T1000 (cell line): ENCODE measurements at regions not wholly inside any gene's neighbourhood (a gene's known extent, or its start where the extent isn't known, plus 50 kb on each side); places are given as distances from the start of the nearest gene placed in this dataset.
A peak's percentile ranks its signal among the peaks of the same experiment; 100 is the strongest.

Experiments used
- DNase-seq: peaks from one replicate; lab custom pipeline; 2025; ENCODE audit warnings: mixed read lengths; lab: John Stamatoyannopoulos, UW

DNA sequence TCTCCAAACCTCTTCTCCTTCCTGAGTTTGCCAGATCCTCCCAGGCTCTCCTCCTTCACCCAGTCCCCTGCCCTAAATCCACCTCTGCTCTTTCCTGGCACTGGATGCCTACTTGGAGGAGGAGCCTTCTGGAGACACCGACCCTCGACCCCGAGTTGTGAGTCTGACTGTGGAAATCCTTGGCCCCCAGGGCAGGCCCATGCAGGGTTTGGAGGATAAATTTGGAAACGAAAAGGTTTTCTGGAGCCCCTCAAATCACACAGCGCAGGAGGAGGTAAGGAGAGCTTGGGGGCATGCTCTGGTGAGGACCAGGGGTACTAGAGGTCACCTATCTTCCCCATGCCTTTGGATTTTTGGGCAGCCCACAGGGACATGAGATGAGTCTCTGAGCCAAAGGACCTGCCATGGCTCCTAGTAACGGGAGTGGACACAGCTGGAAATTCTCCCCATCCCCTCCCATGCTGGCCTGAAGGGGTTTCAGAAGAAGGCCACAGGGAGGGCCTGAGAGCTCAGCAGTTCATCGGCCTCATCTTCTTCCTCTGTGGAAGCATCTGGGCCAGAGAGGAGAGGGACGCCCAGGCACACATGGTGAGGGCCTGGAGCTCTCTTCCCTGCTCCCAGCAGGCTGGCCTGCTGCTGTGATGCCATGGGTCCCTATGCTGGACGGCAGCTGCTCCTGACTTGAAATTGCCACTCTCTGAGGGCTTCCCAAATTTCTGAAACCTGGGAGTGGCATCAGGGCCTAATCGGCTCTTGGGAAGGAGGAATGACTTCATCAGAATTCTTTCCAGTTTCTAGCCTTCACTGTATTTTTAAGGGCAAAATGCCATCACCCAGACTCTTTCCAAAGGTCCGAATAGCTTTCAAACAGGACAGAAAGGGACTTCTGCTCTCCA, 68.6 kb upstream of the ITGA11 start:
- DNase-seq, result no peak

DNA sequence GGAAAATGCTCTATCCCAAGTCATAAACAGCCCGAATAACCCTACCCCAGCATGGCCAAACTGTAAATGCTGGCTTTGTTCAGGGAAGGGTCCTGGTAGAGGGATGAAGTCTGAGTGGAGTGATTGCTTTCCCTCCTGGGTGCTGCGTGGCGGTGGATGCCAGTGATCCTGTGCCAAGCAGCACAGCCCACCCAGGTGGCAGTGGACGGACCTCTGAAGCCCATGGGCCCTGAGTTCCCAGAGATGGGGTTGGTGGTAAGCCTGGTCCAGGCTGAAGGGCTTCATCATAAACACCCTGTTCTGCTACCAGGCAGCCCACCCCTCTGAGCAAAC, 69.3 kb upstream of the ITGA11 start:
- no peak for DNase-seq

DNA sequence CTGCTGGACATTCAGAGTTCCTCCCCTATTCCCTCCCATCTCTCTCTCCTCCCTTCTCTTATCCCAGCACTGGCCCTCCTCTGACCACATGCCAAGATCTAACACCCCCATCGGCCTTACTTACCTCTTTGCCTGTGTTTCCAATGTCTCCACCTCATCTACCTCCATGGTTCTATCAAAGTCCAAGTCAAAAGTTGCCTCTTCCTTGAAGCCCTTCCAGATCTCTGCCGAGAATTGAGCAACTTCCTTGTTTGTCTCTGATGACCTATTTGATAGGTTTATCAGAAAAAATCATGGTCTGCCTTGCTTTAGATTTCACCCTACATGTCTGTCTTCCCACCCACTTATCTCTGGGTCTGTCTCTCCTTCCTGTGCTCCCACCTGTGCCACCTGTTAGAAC, 69.7 kb upstream of the ITGA11 start:
- no peak for DNase-seq

DNA sequence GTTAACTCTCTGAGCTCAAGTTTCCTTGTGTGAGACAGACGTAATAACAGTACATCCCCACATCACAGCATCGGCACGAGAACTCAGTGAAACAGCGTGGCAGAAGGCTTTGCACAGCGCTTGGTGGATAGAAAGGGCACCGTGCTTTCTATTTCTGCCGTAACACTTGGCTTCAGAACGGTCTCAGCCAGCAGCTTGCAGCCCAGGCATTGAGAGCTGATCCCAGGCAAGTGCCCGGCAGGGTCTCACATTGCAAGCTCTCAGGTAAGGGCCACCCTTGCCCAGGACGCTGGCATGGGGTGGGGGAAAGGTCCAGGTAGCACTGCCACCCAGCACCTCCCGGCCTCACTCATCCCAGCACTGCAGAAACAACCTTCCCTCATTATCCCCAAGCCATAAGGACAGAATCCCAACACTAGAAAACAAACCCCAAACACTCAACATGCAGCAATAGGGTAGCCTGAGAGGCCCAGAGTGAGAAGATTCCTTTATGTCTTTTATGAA, 70.5 kb upstream of the ITGA11 start:
- no peak for DNase-seq

DNA sequence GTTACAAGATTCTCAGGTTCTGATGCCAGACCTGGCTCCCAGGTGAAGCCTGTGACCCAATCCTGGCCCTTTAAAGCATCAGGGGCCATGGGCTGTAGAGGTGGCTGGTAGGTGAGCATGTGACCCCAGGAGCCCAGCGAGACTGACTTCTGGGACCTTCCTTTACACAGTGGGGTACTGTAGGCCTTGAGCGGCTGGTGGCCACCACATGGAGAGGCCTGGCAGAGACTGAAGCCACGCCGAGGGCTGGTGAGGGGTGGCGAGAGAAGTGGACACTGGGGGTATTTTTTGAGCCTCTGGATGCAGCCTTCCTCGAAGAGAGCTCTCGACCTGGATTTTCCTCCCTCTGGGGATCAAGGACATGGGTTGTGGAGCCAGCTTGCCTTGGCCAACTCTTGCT, 71.2 kb upstream of the ITGA11 start:
- DNase-seq, result no peak

DNA sequence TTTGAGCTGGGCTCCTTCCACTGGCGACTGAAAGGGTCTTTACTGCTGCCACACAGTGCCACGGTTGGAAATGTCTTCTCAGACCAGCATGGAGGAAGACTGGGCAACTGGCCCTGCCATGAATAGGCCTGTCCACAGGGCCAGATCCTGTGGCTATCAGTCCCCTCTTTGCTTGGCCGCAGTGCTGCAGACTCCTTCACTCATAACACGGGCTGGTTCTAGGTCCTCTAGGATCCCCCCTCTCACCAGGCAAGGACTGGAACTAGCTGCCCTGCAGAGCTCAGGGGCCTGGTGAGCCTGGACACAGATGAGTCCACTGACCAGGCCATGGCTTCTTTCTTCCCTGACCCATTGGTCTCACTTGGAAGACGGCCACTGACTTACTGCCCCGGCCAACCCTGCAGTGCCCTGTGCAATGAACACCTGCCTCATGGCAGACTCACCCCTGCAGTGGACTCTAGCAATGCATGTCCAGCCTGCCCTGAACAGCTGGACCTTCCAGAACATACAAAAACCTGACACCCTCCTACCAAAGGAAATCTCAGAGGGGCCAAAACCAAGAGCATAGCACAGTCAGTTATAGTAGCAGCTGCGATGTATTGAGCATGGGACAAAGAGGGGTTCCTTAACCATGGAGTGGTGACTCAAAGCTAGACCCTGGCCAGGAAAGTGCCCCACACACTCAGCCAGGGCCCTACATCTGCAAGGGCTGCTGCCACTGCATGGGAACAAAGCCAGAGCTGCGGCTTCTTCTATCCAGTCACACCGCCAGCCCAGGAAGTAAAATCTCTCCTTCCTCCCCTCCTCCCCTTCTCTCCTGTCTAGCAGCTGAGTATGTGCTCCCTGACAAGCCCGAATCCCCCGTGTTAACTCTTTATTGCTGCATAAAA, 72.1 kb upstream of the ITGA11 start:
- no peak for DNase-seq

DNA sequence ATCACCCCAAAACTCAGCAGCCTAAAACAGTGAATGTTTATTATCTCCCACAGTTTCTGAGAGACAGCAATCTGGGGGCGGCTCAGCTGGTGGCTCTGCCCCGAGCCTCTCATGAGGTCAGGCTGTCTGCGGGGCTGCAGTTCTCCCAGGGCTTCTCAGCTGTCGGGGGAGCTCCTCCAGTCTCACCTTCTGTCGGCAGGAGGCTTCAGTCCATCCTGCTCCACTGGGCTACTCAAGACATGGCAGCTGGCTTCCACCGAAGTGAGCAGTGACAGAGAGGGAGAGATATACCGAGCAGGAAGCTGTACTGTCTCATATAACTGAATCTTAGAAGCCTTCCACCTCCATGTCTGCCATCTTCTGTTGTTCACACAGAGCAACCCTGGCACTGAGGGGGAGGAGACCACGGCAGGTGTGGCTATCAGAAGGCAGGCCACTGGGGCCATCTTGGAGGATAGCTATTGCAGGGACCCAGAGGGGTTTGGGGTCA, 72.8 kb upstream of the ITGA11 start:
- DNase-seq, result no peak

DNA sequence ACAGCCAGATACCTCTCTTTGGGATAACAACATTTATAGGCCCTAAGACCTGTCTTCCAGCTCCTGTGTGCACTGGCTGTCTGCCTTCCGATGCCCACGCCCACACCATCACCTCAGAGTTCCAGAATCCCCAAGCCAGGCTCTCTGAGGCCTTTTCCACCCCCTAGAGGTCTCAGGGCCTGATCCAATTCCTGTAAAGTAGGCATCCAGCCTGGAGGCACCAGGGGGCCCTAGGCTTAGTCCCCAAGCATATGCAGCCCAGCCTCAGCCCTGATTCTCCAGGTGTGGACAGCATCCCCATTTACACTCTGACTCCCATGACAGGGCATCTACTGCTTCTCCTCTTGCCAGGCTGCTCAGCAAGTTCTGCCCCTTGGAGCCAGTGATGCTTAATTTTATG, 72.7 kb upstream of the CORO2B start:
- no peak for DNase-seq

DNA sequence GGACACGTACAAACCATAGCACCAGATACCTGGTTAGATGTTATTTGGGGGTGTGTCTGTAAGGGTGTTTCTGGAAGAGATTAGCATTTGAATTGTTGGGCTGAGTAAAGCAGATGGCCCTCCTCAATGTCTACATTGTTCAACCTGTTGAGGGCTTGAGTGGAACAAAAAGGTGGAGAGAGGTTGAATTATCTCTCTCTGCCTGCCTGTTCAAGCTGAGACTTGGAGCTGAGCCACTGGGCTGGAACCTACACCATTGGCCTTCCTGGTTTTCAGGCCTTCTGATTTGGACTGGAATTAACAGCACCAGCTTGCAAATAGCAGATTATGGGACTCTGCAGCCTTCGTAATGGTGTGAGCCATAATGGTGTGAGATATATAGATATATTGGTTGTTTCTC, 71.3 kb upstream of the CORO2B start:
- no peak for DNase-seq

DNA sequence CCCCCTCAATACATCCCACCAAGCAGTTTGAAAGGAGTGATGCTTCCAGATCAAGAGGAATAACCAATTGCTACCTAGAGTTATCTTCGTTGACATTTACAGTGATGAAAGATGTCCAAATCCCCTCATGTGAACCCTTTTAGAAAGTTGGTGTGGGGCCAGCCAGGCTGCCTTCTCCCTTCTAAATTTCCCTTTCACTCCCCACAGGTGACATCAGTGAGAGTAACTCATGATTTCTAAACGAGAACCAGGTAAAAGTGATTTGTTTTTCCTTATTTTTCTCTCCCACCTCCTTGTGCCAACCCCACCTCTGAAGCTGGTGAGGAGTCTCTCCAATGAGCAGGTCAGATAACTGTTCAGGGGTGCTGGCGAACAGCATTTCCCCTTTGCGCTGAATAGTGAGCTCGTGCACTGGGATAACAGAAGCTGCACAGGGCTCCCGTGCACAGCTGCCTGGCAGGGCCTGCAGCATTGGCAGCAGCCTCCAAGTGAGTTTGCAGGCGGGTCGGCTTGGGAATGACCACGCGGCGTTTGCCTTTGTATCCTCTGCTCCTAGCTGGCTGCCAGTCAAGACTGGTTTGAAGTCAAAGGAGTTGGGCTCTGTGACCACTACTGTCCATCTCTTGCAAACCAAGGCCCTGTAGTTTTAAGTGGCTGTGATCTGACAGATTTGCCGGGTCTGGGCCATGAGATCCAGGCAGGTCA, 70.2 kb upstream of the CORO2B start:
- DNase-seq, result no peak

DNA sequence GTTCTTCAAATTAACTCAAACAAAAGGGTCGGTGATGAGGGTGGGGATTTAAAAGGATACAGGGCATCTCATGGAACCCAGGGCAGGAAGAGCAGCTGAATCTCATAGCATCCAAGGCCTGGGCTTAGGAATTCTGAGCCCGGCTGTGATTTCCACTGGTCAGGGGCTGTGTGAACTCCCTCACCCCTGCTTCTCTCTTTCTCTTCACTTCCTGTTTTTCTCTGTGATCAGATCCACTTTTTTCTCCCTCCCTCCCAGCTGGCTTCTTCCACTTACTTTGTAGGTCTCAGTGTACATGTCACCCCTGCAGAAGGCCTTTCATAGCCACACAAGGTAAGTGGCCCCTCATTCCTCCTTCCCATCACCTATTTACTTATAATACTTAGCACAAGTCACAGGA, 68.2 kb upstream of the CORO2B start:
- DNase-seq, result no peak

DNA sequence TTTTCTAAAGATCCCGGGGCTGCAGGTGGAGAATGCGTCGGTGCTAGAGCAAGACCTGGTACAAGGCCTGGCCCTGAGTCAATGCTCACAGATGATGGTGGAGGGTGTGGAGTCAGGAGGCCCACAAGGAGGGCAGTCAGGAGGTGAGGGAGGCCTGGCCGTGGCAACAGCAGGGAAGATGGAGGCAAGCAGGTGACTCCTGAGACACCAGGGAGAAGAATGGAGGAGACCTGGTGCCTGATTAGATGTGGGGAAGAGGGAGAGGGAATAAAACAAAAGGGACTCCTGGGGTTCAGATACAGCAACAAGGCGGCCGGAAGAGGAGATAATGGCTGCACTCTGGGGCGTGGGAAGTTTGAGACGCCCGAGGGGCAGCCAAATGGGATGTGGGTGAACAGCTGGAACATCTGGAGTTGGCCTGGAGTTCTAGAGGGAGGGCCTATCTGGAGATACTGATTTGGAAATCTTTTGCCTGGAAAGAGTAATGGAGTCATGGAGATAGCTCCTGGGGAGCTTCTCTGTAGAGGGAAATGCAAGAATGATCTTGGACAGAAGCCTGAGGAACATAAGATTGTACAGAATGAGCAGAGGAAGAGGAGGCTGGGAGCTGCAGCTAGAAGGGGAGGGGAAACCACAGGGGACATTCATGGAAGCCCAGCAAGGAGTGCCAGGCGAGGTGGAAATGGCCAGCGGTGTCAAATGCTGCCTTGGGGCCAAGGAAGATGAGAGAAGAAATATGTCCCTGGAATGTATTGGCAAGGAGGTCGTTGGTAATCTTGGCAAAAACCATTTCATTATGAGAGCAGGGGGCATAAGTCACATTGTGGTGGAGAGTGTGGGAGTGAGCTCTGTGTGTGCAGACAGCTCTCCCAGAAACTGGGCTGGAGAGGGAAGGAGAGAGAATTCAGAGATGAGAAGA, 67.5 kb upstream of the CORO2B start:
- peak; percentile 9 for DNase-seq

DNA sequence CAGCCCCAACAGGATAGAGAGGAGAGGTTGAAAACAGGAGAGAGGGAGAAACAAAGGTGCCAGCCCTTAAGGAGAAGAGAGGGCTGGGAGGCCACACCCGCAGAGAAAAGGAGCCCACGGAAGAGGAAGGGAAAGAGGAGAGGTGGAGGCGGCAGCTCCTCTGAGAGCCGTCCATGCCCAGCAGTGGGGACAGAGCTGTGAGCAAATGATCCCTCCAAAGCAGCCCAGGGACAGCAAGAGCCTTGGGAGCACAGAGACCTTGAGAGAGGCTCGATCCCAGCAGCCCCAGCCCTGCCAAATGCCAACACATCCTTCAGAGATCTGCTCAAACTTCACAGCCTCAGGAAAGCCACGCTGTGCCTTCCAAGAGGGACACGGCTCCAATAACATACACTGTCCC, 66.7 kb upstream of the CORO2B start:
- no peak for DNase-seq

DNA sequence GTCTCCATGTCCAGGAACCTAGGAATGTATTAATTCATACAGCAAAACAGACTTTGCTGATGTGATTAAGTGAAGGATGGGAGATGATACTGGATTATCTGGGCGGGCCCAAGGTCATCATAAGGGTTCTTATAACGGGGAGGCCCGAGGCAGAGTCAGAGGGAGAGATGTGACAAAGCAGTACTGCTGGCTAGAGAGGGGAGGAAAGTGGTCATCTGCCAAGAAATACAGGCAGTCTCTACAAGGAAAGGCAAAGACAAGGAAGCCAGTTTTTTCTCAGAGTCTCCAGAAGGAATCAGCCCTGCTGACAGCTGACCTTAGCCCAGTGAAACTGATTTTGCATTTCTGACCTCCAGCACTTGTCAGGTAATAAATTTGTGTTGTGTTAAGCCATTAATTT, 66.2 kb upstream of the CORO2B start:
- DNase-seq, result no peak

DNA sequence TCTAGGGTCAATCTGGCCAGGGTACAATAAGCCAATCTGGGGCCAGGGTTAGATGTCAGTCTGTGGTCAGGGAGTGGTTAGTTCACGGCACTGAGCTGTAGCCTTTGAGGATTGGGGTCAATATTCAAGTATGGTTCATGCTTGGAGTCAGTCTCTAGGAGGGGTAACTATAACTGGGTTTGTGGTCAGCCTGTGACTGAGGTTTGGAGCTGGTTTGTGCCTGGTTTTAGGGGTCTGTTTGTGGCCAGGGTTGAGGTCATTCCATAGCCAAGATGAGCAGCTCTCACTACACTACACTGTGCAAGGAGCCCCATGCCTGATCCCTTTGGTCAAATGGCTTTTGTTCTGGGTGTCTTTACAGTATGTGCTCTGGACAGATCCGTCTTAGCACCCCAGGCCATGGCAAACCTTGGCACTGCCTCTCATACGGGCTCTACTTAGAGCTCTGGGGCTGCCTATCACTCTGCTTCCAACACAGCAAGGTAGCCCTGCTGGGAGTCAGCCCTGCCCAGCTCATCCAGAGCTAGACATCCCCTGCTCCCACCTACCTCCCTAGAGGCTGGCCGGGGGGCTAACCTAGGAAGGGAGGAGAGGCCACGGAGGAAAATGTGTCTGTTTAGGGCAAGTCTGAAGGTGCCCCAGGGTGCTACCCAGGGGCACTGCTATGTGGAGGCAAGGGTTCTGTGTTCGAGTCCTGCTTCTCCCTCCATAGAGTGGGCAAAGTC, 63.3 kb upstream of the CORO2B start:
- no peak for DNase-seq

DNA sequence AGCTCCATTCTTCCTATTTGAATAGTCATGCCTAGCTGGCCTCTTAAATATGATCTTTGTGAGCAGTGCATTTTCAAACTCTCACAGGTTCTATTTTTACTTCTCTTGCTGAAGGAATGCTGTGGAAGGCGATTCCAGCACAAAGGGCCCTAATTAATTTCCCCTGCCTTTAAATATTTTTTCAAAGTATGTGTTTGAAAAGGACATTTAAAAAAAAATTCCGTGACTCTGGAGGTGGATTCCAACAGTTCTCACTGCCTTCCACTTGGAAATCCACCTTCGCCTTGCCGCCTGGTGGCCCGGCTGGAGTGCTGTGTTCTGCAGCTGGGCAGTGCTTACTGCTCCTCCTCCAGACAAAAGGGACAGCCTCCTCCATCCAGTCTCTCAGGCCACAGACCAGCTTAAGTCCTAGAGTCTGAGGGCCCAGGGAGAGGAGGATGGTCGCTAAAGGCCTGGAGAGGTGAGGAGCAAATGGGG, 61.5 kb upstream of the CORO2B start:
- DNase-seq, result no peak

DNA sequence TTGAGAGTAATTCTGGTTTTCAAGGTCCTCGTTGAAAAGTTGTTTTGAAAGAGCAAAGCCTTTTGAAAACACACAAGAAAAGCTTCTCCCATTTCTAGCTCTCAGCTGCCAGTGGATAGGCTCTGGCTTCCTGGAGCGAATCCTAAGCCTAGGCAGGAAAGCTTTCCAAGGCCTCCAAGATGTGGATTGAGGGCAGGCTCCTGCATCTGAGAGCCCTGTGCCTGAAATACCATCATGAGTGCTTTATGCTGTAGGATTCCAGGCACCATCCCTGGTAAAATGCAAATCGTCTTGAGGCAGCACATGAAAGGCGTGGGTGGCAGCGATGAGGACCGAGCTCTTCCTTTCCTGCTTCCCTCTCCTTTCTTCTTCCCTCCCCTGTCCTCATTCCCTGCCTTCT, 60.7 kb upstream of the CORO2B start:
- DNase-seq, result no peak

DNA sequence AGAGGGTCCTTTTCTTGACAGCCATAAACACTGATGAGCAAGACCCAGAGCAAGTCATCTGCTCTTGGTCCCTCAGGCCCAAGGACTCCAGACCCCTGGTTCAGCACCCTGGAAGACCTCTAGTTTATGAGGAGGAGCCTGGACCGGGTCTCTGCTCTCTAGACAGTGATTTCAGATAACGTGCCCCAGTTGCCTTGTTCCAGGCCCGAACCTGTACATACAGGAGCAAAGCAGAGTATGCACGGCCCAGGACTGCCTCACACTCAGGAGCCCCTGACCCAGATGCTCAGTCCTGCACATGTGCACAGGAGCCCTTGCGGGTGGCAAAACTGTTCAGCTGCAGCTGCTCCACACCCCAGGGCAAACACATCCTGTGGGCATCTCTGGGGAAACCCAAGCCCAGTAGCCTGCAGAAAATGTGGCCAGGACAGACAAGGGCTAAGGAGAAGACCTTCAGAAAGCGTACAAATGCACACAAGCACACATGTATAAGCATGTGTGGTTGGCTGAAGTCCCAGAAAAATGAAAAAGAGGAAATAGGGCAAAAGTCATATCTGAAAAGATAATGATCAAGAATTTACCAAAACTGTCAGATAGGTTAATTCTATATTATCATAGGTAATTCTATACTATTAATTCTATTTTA, 59.9 kb upstream of the CORO2B start:
- no peak for DNase-seq

DNA sequence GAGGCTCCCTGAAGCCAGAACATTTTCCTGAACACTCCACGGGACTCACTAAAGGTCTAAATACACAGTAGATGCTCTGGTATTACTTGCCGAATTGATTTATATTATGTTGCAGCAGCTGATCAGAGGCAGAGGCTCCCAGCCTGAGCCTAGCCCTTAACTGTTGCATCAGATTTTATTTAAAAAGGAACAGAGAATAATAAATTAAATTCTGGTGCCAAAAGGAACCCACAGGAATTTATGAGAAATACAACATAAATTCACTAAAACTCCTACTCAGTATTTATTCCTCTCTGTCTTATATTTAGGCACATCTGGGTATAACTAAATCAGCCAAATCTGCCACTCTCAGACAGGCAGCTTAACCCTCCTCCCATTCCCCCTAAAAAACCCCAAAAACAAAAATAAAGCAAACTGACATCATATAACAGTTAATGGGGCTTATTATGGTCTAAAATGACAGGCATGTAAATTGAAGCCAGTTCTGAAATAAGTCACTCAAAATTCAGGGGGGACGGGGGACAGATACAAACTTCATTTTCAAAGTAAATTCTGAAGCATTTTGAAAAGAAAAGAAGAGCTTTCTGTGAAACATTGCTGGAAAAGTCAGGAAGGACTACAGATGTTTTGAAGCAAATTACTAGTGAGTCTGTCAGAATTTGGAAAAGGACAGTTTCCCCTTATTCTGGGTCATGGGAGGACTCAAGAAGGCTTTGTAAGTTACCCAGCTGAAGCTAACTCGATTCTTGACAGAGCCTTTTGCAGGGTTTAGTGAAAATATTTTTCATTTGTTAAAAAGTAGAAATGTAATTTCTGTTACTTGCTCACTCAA, 53.8 kb upstream of the CORO2B start:
- DNase-seq, result no peak
